GM23248 (cell line): ENCODE measurements at regions not wholly inside any gene's neighbourhood (a gene's known extent, or its start where the extent isn't known, plus 50 kb on each side); places are given as distances from the start of the nearest gene placed in this dataset.

Experiments used
- EZH2 ChIP-seq: fragments of 200-600 bp; sonication (generic); IDR thresholded peaks from 2 replicates; pipeline ENCODE4 v1.6.1; 2018; ENCODE audit warnings: antibody characterized with exemption, mild to moderate bottlenecking; ENCODE audit not compliant: insufficient read depth, poor library complexity, severe bottlenecking
- EZH2phosphoT487 ChIP-seq: fragments of 200-600 bp; sonication (generic); IDR thresholded peaks from 2 replicates; pipeline ENCODE4 v1.6.1; 2018; ENCODE audit warnings: antibody characterized with exemption, moderate library complexity, mild to moderate bottlenecking, low read depth; ENCODE audit not compliant: insufficient read depth

GRCh38 chr10:52855546-52856325, 83.2 kb upstream of the MBL2 start:
- TF ChIP-seq EZH2 (no peak), EZH2phosphoT487 (no peak)
